Breast epithelium (tissue), 3 donors: ENCODE measurements at regions not wholly inside any gene's neighbourhood (a gene's known extent, or its start where the extent isn't known, plus 50 kb on each side); places are given as distances from the start of the nearest gene placed in this dataset.

Experiments used
- POLR2A ChIP-seq: fragments of 450-650 bp; IDR thresholded peaks from one replicate; pipeline ENCODE4 v1.6.1; 2016; ENCODE audit warnings: antibody characterized with exemption, mild to moderate bottlenecking, moderate library complexity
- TF ChIP-seq, protein P1 (sequence below), 3 donors: fragments of 450-650 bp; IDR thresholded peaks; one replicate each; pipeline ENCODE4 v1.5.1; 2016 to 2017; ENCODE audit warnings: antibody characterized with exemption in 3 of 3, mild to moderate bottlenecking in 3 of 3, moderate library complexity in 3 of 3

DNA sequence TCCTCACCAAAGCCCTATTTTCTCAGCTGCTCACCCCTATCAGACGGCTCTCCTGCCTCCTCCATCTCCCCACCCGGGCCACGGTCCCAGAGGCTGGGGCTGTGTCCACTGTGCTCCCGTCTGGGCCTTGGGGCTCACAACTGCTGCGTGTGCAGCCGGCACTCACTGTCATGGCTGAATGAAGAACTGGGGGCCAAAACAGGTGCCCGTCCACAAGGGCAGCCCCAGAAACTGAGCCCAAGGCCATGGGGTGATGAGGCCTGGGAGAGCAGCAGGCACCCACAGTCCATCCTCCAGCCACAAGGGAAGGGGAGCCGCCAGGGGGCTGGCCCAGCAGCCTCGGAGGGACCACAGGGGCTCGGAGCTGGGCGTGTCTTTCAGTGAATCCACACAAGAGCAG is 159.5 kb downstream of the DLL1 start:
- TF ChIP-seq, protein P1, sequence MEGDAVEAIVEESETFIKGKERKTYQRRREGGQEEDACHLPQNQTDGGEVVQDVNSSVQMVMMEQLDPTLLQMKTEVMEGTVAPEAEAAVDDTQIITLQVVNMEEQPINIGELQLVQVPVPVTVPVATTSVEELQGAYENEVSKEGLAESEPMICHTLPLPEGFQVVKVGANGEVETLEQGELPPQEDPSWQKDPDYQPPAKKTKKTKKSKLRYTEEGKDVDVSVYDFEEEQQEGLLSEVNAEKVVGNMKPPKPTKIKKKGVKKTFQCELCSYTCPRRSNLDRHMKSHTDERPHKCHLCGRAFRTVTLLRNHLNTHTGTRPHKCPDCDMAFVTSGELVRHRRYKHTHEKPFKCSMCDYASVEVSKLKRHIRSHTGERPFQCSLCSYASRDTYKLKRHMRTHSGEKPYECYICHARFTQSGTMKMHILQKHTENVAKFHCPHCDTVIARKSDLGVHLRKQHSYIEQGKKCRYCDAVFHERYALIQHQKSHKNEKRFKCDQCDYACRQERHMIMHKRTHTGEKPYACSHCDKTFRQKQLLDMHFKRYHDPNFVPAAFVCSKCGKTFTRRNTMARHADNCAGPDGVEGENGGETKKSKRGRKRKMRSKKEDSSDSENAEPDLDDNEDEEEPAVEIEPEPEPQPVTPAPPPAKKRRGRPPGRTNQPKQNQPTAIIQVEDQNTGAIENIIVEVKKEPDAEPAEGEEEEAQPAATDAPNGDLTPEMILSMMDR (IDR thresholded peaks at IDR 0.05) = no peak
- no peak for TF ChIP-seq POLR2A
